HG03175 (cell line): ENCODE measurements at regions not wholly inside any gene's neighbourhood (a gene's known extent, or its start where the extent isn't known, plus 50 kb on each side); places are given as distances from the start of the nearest gene placed in this dataset.
A peak's percentile ranks its signal among the peaks of the same experiment; 100 is the strongest.

Experiments
- ATAC-seq: cut with Tn5 transposase; IDR thresholded peaks from one replicate; pipeline ENCODE4 v1.9.1; 2021; ENCODE audit warnings: mild to moderate bottlenecking, moderate library complexity; ENCODE audit not compliant: unreplicated experiment

GRCh38 chr2:74063486-74063885 lies 78.8 kb downstream of the TET3 start:
- ATAC-seq: no peak

GRCh38 chr2:74065456-74065855 lies 80.7 kb downstream of the TET3 start:
- ATAC-seq: no peak

- no peak for ATAC-seq
Observed at GRCh38 chr2:74066491-74067203, 81.1 kb downstream of the BOLA3 start.

GRCh38 chr2:74067221-74067747 lies 80.4 kb downstream of the BOLA3 start:
- ATAC-seq: no peak

GRCh38 chr2:74070991-74071390 lies 76.7 kb downstream of the BOLA3 start:
- ATAC-seq: no peak

- no peak for ATAC-seq
Observed at GRCh38 chr2:74071426-74071825, 76.3 kb downstream of the BOLA3 start.

- no peak for ATAC-seq
Observed at GRCh38 chr2:74072565-74072964, 75.1 kb downstream of the BOLA3 start.

- ATAC-seq: no peak
Observed at GRCh38 chr2:74074487-74074886, 73.2 kb downstream of the BOLA3 start.

- no peak for ATAC-seq
Observed at GRCh38 chr2:74076074-74076470, 71.6 kb downstream of the BOLA3 start.

GRCh38 chr2:74077636-74078035 lies 70.1 kb downstream of the BOLA3 start:
- no peak for ATAC-seq

GRCh38 chr2:74078466-74078865 lies 69.2 kb downstream of the BOLA3 start:
- ATAC-seq: no peak

- ATAC-seq: peak; percentile 74
Observed at GRCh38 chr2:74079522-74080341, 68.0 kb downstream of the BOLA3 start.

- ATAC-seq: peak; percentile 27
Observed at GRCh38 chr2:74080346-74080745, 67.4 kb downstream of the BOLA3 start.

GRCh38 chr2:74081030-74081762 lies 66.5 kb downstream of the BOLA3 start:
- ATAC-seq: no peak

GRCh38 chr2:74081763-74082110 lies 66.0 kb downstream of the BOLA3 start:
- no peak for ATAC-seq

- no peak for ATAC-seq
Observed at GRCh38 chr2:74083750-74084149, 64.0 kb downstream of the BOLA3 start.
